ENCODE measurements at regions not wholly inside any gene's neighbourhood (a gene's known extent, or its start where the extent isn't known, plus 50 kb on each side); places are given as distances from the start of the nearest gene placed in this dataset.

DNA sequence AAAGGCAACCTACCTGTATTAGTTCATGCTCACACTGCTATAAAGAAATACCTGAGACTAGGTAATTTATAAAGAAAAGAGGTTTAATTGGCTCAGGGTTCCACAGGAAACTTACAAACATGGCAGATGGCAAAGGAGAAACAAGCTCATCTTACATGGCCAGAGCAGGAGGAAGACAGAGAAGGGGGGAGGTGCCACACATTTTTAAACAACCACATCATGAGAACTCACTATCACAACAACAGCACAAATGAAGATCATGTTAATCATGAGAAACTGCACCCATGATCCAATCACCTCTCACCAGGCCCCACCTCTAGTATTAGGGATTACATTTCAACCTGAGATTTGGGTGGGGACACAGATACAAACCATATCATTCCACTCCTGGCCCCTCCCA lies 90.6 kb upstream of the KCTD3 start:
- Histone ChIP-seq H3K36me3 (ENCODE audit: low read depth, low read length) (no peaks in the 10 kb centered on the region; the same call in 1 of the 2 replicates), H3K79me2 (ENCODE audit: low read length) (no peaks in the 10 kb centered on the region), H3K9me3 (ENCODE audit: low read length) (0 out of 2 replicates have a peak, but pooled peaks cover 6% of the 10 kb centered on the region), H4K20me1 (ENCODE audit: low read length) (no peaks in the 10 kb centered on the region), H3K27ac (ENCODE audit: low read length) (peak overlapping the region; percentile 82), H3K9me2 (replicated peaks; ENCODE audit: low read length) (no peaks in the 10 kb centered on the region), H3K27me3 (ENCODE audit: low read length) (no peaks in the 10 kb centered on the region), H2AFZ (ENCODE audit: low read length) (0 out of 2 replicates have a peak overlapping the region, but pooled peaks have one; percentile 3), H3K9ac (ENCODE audit: low read length) (no peak overlapping the region), H3K4me3 (ENCODE audit: low read length) (no peak overlapping the region), H3K4me2 (ENCODE audit: low read length) (peak overlapping the region; percentile 42), H3F3A (ENCODE audit: low read length, unreplicated experiment) (peaks cover 20% of the 10 kb centered on the region), H3K4me1 (ENCODE audit: insufficient read depth, low read length) (peaks cover 31% of the 10 kb centered on the region)
- no TSS peak for BruUV-seq (replicated peaks)
- no peak for DNase-seq
- ATAC-seq: no peak; the same call in 1 of the 2 replicates
- TF ChIP-seq, protein P1, sequence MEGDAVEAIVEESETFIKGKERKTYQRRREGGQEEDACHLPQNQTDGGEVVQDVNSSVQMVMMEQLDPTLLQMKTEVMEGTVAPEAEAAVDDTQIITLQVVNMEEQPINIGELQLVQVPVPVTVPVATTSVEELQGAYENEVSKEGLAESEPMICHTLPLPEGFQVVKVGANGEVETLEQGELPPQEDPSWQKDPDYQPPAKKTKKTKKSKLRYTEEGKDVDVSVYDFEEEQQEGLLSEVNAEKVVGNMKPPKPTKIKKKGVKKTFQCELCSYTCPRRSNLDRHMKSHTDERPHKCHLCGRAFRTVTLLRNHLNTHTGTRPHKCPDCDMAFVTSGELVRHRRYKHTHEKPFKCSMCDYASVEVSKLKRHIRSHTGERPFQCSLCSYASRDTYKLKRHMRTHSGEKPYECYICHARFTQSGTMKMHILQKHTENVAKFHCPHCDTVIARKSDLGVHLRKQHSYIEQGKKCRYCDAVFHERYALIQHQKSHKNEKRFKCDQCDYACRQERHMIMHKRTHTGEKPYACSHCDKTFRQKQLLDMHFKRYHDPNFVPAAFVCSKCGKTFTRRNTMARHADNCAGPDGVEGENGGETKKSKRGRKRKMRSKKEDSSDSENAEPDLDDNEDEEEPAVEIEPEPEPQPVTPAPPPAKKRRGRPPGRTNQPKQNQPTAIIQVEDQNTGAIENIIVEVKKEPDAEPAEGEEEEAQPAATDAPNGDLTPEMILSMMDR (conservative IDR thresholded peaks at IDR 0.05; ENCODE audit: low read depth, low read length): no peak
- TF ChIP-seq EZH2phosphoT487 (IDR thresholded peaks at IDR 0.05; ENCODE audit: borderline replicate concordance, low read length) (no peak), EZH2 (IDR thresholded peaks at IDR 0.05; ENCODE audit: low read length, unreplicated experiment) (no peak)
- POLR2A ChIA-PET (ENCODE audit: unreplicated experiment): no interaction called here
- intact Hi-C loops (cut with micrococcal nuclease): no loop called here
- CTCF ChIA-PET: no interaction called here

DNA sequence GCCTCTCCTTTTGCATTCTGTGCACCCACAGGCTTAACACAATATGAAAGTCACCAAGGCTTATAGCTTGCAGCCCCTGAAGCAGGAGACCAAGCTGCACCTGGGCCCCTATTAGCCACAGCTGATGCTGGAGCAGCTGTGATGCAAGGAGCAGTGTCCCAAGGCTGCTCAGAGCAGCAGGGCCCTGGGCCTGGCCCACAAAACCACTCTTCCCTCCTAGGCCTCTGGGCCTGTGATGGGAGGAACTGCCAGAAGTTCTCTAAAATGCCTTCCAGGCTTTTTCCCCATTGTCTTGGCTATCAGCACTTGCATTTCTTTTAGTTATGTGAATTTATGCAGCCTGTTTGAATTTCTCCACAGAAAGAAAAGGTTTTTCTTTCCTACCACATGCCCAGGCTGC lies 89.5 kb upstream of the KCTD3 start:
- Histone ChIP-seq H3K36me3 (ENCODE audit: low read depth, low read length) (no peaks in the 10 kb centered on the region; the same call in 1 of the 2 replicates), H3K4me1 (ENCODE audit: insufficient read depth, low read length) (peaks cover 35% of the 10 kb centered on the region), H2AFZ (ENCODE audit: low read length) (no peak overlapping the region), H3K9me2 (replicated peaks; ENCODE audit: low read length) (no peaks in the 10 kb centered on the region), H3F3A (ENCODE audit: low read length, unreplicated experiment) (peaks cover 20% of the 10 kb centered on the region), H3K79me2 (ENCODE audit: low read length) (no peaks in the 10 kb centered on the region), H3K4me2 (ENCODE audit: low read length) (no peak overlapping the region), H3K4me3 (ENCODE audit: low read length) (no peak overlapping the region), H3K9me3 (ENCODE audit: low read length) (0 out of 2 replicates have a peak, but pooled peaks cover 6% of the 10 kb centered on the region), H3K27me3 (ENCODE audit: low read length) (no peaks in the 10 kb centered on the region), H4K20me1 (ENCODE audit: low read length) (no peaks in the 10 kb centered on the region), H3K27ac (ENCODE audit: low read length) (no peak overlapping the region), H3K9ac (ENCODE audit: low read length) (no peak overlapping the region)
- DNase-seq (no peak), ATAC-seq (no peak)
- no peak for TF ChIP-seq EZH2phosphoT487 (IDR thresholded peaks at IDR 0.05; ENCODE audit: borderline replicate concordance, low read length)
- TF ChIP-seq, protein P1 (conservative IDR thresholded peaks at IDR 0.05; ENCODE audit: low read depth, low read length): no peak
- TF ChIP-seq EZH2 (IDR thresholded peaks at IDR 0.05; ENCODE audit: low read length, unreplicated experiment): no peak
- ChIA-PET CTCF (no interaction called here), POLR2A (ENCODE audit: unreplicated experiment) (no interaction called here)
- BruUV-seq (replicated peaks): no TSS peak
- intact Hi-C loops (cut with micrococcal nuclease): no loop called here

DNA sequence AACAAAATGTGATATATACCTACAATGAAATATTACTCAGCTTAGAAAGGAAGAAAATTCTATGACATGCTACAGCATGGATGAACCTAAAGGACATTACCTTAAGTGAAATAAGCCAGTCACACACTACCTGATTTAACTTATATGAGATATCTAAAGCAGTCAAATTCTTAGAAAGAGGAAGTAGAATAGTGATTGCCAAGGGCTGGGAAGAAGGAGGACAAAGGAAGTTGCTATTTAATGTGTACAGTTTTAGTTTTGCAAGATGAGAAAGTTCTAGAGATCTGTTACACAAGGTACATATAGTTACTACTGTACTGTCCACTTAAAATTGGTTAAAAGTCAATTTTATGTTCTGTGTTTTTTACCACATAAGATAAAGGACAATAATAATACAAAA lies 87.5 kb upstream of the KCTD3 start:
- Histone ChIP-seq H3K4me3 (ENCODE audit: low read length) (no peak overlapping the region), H3K9me2 (replicated peaks; ENCODE audit: low read length) (no peaks in the 10 kb centered on the region), H4K20me1 (ENCODE audit: low read length) (no peaks in the 10 kb centered on the region), H3F3A (ENCODE audit: low read length, unreplicated experiment) (peaks cover 20% of the 10 kb centered on the region), H3K9me3 (ENCODE audit: low read length) (0 out of 2 replicates have a peak, but pooled peaks cover 6% of the 10 kb centered on the region), H3K36me3 (ENCODE audit: low read depth, low read length) (no peaks in the 10 kb centered on the region; the same call in 1 of the 2 replicates), H3K79me2 (ENCODE audit: low read length) (no peaks in the 10 kb centered on the region), H2AFZ (ENCODE audit: low read length) (no peak overlapping the region), H3K27ac (ENCODE audit: low read length) (no peak overlapping the region), H3K9ac (ENCODE audit: low read length) (no peak overlapping the region), H3K4me2 (ENCODE audit: low read length) (no peak overlapping the region), H3K4me1 (ENCODE audit: insufficient read depth, low read length) (peaks cover 32% of the 10 kb centered on the region), H3K27me3 (ENCODE audit: low read length) (no peaks in the 10 kb centered on the region)
- BruUV-seq (replicated peaks): no TSS peak
- ChIA-PET POLR2A (ENCODE audit: unreplicated experiment) (no interaction called here), CTCF (no interaction called here)
- intact Hi-C loops (cut with micrococcal nuclease): no loop called here
- ATAC-seq (no peak), DNase-seq (no peak)
- TF ChIP-seq EZH2 (IDR thresholded peaks at IDR 0.05; ENCODE audit: low read length, unreplicated experiment): no peak
- TF ChIP-seq, protein P1 (conservative IDR thresholded peaks at IDR 0.05; ENCODE audit: low read depth, low read length): no peak

All from PC-3 (cell line).